MM.1S (cell line): ENCODE measurements at regions not wholly inside any gene's neighbourhood (a gene's known extent, or its start where the extent isn't known, plus 50 kb on each side); places are given as distances from the start of the nearest gene placed in this dataset.

ENCODE experiments used
- EZH2 ChIP-seq: fragments of 300-600 bp; sonication (generic); optimal IDR thresholded peaks from 2 replicates; pipeline ENCODE3; 2017; ENCODE audit warnings: low read depth, mild to moderate bottlenecking, antibody characterized with exemption, low read length, mixed read lengths
- TF ChIP-seq, protein P1 (sequence below): fragments of 300-600 bp; sonication (generic); IDR thresholded peaks from 2 replicates; pipeline ENCODE4 v1.5.1; 2016; ENCODE audit warnings: antibody characterized with exemption, low read length, mixed read lengths

DNA sequence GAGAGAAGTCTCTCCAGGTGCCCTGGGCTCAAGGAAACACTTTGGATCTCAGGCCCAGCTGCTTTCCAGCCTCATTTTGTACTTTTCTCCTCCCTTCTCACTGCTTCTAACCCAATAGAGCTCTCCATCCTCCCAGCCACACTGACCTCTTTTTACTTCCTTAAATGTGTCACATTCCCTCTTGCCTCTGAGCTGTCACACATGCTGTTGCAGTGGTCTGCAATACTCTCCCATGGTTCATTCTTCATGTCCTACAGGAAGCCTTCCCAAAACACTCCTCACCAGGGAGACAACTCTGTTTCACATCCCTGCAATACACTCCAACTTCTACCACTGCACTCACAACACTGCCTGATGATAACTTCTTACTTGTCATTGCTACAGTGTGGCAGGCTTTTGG is 242.1 kb upstream of the DYNLRB2 start:
- no peak for TF ChIP-seq EZH2
- TF ChIP-seq, protein P1, sequence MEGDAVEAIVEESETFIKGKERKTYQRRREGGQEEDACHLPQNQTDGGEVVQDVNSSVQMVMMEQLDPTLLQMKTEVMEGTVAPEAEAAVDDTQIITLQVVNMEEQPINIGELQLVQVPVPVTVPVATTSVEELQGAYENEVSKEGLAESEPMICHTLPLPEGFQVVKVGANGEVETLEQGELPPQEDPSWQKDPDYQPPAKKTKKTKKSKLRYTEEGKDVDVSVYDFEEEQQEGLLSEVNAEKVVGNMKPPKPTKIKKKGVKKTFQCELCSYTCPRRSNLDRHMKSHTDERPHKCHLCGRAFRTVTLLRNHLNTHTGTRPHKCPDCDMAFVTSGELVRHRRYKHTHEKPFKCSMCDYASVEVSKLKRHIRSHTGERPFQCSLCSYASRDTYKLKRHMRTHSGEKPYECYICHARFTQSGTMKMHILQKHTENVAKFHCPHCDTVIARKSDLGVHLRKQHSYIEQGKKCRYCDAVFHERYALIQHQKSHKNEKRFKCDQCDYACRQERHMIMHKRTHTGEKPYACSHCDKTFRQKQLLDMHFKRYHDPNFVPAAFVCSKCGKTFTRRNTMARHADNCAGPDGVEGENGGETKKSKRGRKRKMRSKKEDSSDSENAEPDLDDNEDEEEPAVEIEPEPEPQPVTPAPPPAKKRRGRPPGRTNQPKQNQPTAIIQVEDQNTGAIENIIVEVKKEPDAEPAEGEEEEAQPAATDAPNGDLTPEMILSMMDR = no peak
